OCI-M2 (cell line): ENCODE measurements at regions not wholly inside any gene's neighbourhood (a gene's known extent, or its start where the extent isn't known, plus 50 kb on each side); places are given as distances from the start of the nearest gene placed in this dataset.

Experiments
- DNase-seq: peaks from one replicate; lab custom pipeline; 2025; ENCODE audit not compliant: unreplicated experiment; lab: John Stamatoyannopoulos, UW

DNA sequence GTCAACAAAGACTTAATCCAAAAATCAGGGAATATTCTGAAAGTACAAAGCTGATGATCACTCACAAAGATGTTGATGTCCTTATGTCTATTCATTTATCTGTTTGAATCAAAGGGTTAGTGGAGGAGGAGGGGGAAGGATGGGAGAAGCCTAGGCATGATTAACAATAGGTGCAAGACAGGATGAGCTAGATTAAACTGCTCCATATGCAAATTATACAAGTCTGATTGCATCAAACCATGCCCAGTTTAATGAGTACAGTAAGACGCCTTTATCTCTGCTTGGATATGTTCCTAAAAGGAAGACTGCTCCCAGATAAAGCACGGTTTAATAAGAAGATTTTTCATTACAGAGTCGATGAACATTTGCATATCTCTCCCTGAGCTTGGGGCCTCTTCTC is 626.4 kb upstream of the NOX3 start:
- no peak for DNase-seq

DNA sequence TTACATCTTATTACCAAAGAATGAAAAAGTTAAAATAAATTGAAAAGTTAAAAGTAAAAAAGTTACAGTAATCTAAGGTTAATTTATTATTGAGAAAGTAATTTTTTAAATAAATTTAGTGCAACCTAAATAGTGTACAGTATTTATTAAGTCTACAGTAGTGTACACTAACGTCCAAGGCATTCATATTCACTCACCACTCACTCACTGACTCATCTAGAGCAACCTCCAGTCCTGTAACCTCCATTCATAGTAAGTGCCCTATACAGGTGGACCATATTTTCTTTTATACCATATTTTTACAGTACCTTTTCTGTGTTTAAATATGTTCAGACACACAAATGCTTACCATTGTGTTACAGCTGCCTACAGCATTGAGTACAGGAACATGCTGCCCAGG is 624.7 kb upstream of the NOX3 start:
- DNase-seq: no peak

DNA sequence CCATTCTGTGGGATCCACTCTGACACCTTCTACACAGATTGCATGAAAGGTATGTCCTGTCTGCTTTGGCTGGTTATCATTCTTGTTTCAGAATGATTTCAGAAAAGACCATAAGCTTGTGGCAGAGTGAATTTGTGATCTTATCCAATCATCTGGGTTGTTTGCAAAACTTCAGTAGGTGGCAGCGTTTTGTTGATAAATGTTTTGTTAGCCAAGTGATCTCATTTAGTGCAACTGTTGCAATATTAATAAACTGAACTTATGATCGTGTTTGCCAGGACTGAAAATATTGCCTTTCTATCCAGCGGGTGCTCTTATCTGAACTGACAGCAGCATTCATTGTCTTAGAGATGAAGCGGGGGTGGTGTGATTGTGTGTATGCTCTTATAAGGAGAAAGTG is 613.2 kb upstream of the NOX3 start:
- DNase-seq: no peak

DNA sequence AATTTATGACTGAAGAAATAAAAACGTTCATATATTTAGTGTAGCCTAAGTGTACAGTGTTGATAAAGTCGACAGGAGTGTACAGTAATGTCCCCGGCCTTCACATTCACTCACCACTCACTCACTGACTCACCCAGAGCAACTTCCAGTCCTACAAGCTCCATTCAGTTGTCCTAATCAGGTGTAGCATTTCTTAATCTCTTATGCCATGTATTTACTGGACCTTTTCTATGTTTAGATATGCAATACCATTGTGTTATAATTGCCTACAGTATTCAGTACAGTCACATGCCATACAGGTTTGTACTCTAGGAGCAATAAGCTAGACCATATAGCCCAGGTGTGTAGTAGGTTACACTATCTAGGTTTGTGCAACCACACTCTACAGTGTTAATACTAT is 610.2 kb upstream of the NOX3 start:
- no peak for DNase-seq

DNA sequence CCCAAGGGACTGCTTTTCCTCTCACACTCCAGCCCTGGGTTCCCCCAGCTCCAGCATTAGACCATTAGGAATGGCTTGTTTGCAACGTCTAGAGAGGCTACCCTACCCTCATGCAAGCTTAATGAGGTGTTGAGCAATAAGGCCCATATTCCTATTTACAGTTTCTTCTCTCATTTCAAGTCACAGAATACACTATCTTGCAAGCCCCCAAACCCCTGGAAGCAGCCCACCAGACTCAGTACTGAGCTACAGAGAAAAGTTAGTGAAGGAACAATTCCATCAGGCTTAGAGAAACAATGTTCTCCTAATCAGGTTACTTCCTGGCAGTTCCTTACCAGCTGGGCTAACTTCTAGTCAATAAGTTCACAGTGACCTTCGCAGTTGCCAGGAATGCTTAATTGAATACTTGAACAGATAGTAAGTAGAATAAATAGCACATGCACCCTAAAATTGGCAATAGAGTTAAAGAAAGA is 606.5 kb upstream of the NOX3 start:
- no peak for DNase-seq

DNA sequence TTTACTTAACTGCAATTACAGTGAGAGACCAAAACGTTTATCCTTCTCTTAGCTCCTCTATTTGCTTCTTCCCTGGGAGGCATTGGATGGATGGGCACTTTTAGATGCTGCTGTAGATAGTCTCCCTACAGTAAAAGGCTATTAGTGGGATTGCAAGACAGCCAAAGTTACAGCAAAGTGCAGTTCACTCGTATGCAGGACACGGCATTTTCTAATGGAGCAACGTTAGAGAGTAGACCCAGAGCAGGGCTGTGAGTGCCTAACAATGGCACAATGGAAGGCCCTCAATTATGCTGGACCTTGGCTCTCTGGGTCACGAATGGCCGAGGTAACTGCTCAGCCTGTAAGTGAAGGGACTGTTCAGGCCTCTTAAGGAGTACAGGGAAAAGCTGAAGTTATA is 605.8 kb upstream of the NOX3 start:
- no peak for DNase-seq

DNA sequence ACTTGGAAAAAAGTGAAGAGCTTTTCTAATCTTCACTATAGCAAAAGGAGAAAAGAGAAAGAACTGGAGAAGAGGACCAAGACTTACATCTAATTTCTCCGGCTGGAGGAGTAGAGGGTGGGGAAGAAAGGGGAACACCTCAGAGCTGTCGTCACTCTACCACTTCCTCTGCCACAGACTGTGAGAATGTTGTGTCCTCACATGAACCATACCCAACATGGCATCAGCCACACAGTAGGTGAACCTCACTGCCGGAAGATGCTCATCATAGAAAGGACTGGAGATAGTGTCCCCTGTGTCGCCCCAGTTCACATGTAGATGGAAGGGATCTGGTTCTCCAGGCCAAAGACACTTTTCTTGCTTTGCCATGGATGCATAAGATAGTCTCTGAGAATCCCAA is 604.4 kb upstream of the NOX3 start:
- DNase-seq: no peak

DNA sequence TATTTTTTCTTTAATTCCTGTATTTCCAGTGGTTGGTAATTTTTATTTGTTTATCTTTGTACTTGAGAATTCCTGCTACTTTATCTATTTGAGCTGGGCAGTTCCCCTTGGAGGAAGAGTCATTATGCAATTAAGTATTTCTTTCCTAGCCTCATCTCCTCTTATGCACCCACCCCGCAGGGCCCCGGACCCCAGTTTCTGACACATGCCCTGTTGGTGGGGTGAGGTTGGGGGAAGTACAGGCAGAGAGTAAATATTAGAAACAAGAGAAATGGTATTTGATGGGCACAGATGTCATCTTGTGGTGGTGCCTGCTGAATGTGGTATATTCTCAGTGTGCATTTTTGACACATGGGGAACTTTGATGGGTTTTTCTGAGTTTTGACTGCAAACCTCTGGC is 602.7 kb upstream of the NOX3 start:
- no peak for DNase-seq

DNA sequence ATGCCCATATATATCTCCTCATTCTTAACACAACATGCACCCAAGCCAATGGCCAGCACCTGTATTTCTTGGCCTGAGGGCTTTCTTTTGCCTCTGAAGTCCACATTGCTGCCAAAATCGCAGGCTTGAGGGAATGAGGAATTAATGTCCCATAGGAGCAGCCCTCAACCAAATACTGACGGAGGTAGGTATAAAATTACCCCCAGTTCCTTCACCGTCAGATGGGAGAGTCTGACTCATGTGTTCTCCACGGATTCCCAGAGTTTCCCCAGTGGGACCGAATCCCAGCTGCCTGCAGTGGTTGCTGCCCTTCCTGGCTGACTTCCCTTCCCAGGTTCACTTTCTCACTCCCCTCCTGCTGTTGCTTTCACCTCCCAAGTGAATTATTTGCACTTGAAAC is 602.2 kb upstream of the NOX3 start:
- DNase-seq: no peak

DNA sequence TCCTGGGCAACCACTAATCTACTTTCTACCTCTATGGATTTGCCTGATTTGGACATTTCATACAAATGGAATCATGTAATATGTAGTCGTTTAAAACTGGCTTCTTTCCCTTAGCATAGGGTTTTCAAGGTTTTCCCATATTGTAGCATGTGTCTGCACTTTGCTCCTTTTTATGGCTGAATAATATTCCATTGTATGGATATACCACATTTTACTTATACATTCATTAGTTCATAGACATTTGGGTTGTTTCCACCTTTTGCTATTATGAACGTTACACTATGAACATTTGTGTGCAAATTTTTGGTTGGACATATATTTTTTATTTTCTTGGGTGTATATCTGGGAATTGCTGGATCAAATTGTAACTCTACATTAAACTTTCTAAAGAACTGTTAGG is 600.4 kb upstream of the NOX3 start:
- DNase-seq: no peak

DNA sequence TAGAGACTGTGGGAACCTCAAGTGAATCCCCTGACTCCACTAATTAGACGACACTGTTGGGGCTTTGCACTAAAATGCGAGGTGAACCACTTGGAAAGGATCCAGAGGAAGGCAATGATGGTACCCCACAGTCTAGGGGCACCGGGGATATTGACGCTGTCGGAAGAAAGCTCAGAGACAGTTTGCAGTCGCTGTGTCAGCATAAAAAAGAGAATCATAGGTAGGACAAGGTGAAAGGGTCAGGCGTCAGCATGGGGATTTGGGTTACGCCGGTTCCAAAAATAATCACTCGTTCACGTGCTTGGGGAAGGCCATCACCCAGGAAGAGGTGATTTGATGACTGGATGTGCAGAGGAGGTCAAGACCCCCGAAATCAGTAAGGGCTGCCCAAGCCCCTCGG is 598.0 kb upstream of the NOX3 start:
- no peak for DNase-seq

DNA sequence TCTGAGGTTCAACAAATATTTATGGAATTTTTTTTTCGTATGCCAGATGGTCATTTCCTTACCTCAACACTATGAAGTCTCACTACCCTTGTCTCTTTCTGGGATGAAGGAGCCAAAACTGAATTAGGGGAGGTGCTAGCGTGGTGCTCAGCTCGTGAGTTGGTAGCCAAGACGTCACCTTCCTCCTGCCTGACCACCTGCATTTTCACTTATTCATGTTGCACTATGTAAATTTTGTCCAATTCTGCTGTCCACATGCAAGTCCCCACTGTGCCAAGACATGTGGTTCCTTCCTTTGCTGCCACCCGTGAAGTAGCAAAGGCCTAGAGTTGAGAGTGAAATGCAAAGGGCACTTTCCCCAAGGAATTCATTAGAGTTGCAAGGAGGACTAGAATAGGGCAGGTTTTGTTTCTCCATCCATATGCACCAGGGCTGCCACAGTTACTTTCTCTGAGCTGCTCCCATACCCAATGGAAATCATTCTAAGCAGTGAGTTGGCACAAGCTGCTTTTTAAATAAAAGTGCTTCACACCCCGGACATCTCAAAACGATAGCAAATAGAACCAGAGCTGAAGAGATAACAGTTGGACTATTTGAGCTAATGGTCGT is 591.3 kb upstream of the NOX3 start:
- DNase-seq: no peak

DNA sequence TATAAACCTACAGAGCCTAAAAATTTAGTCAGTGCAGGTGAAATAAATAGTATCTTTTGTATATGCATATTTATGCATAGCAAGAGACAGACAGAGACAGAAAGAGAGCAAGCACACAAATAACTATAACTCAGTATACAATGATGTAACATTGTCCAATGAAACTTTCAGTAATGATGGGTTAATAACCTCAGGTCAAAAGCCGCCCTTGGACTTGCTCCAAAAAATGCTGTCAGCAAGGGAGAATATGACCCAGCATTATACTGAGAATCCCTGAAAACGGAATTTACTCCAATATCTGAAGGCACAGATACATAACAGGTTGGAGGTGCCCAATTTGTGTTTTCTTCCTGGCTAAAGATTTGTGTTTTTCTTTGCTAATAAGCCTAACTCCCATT is 590.6 kb upstream of the NOX3 start:
- DNase-seq: no peak

DNA sequence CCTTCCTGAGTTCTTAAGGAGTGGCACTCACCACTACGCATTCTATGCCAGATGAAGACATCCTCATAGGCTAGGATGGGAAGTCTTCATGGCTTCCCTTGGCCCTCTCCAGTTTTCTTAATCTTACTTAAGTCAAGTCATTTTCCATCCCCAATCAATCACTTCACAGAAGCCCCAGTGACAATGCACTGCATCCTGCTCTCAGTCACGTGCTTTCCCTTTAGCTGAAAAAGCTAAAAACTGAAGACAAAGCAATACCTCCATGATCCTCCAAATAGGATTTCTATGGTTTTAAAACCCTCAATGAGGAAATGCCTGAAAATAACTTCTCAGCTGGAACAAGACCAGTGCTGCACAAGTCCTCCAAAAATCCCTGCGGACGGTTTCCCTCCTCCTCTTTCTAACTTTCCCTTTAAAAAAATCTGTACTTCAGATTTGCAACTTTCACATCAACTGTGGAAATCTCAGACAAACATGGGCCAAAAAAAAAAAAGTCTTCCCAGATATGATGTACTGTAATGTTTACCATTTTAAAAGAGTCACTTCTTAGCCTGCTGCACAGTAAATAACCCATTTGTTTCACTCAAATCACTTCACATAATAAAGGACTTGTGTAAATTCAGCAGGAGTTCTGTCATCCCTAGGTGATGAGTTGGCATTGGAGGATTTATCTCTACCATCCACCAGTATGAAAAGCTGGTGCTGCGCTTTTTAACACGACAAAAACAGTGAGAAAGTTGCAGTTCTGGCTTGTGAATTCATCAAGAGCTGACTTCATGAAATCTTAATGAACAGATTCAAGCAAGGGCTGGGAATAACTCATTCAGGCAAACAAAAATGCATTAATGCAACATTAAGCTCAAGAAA is 590.0 kb upstream of the NOX3 start:
- no peak for DNase-seq

DNA sequence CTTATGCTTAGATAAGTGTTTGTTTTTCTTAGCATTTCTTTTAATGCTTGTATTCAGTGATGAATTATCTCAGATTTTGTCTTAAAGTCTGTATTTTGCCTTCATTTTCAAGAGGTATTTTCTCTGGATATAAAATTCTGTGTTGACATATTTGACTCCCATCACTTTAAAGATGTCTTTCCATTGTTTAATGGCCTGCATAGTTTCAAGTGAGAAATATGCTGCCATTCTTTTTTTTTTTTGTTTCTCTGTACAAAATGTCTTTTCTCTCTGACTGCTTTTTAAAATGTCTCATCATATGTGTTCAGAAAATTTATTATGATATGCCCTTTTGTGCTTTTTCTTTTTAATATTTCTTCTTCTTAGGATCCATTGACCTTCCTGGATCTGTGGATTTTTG is 578.0 kb upstream of the NOX3 start:
- no peak for DNase-seq

DNA sequence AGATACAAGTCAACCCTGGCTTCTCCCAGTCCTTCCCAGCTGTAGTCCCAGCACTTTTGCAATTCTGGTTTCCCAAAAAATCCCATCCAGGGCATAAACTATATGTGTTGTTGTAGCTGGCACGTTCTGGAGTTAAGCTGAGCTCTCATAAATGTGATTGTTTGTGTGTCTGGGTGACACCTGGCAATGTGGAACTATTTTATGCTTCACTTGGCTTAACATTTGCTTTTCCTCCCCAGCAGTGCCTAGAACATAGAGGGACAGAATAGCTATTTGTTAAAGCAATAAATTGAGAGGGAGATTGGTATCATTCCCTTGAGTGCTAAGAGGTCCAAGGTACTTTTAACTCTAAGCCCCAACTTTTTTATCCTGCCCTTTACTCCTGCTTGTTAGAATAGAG is 575.9 kb upstream of the NOX3 start:
- DNase-seq: no peak

DNA sequence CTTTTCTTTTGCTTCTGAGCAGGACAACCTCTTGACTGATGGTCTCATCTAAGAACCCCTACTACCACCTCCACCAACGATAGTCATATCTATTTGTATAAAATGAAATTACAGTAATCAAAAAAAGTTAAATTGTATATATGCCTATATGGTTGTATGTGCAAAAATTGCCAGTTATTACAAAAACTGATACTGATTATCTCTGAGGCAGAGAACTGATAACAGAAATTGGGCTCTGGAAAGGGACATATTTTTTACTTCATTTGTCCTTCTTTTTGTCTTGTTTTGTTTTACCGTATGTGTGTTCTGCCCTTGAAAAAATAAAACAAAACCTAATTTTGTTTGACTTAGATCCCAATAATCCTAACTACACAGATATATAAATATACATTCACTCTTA is 574.4 kb upstream of the NOX3 start:
- DNase-seq: no peak

DNA sequence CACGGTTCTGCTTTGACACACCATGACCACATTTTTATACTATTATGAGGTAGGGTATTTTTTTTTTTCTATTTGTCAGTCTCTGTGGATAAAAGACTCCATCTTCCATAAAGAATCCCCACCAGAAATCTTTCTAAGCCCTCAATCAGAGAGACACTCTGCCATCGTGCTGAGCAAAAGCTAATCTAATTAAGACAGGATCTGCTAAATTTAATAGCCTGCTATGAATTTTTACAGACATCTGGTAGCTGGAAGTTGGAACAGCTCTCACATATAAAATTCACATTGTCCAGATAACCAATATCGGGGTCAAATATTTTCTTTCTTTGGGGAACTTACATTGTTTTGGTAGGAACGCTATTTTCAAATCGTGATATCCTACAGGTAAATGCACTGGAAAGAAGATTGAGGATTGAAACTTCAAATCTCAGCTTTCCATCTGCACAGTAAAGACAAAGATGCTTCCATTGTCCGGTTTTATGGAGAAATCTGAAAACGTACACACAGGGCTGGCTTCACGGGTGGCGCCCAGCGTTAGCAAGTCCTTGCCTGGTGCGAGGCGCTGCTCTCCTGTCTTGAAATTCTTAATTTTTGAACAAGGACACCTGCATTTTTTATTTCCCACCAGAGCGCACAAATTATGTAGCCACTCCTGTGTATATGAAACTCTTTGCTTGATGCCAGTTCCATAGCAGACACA is 573.8 kb upstream of the NOX3 start:
- no peak for DNase-seq

DNA sequence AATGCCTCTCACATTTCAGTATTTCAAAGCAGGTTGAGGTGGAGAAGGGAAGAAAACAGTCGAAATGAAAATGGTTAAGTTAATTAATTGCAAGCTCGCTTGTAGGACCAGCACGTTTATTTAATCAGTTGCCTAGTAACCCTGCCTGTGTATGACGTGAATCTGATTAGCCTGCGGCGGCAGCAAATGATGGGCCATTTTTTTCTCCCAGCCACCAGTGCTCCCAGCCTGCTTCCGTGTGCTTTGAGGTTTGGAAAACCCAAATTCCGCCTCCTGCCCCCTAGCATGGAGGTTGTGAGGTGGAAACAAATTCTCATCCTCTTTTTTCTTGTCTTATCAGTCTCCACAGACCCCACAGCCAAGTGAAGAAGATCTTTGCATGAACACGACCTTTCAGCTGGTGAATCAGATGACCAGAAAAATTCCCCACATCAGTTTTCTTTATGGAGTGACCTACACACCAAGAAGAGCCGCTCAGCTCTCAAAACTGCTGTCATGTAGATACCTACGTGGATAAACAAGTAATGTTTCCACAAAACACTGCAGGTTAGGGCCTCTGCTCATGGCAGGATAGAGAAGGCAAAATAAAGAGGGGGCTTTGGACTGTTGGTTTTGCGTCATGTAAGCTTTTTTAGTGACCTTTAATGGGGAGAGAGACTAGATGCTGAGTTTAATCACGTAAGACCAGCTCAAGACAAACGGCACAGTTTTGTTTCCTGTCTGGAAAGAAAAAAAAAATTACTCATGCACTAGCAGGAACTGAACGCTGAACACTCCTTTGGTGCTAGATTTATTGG is 572.9 kb upstream of the NOX3 start:
- no peak for DNase-seq

DNA sequence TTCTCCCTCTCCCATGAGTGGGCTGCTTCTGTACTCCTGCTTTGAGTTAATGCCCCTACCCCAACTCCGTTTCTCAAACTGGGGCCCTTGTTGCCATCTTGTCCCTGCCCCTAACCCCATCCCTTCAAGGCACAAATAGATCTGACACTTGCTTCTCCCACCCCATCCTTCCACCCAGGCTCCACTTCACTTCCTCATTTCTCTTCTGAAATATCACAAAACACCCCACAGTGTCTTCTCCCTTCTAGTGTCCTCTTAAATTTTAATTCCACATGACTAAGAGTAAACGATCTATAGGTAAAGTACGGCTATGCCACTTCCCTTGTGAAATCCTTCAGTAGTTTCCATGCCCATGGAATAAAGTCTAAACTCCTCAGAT is 571.6 kb upstream of the NOX3 start:
- no peak for DNase-seq

DNA sequence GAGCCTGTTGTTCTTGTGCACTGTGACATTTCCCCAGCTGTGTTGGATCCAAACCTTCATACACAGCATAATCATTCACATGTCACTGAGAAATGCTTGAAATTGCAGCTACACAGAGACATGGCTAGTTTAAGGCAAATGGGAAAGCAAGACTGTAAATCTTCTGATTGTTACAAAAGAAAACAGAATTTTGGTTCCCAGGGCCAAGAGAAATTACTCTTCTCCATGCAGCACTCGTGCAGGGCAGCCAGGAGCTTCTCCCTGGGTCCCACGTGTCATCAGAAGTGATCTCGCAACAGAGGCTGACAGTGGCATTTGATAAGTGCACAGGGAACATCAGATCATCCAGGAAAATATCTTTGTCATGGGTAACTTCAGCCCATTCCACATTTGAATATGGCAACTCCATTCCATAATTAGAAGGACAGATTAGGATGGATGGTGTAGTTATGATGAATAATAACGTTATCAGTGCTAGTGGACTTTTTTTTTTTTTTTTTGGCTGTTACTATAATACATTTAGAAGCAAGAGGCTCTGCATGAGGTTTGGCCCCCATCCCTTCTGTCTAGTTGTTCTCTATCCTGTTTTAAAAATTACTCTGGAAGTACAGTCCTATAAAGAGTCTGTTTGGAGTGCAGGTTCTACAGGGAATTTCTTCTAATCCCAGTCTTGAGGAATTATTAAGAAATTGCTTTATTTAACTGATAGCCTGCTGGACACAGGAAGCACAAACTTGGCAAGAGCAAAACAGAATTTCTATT is 571.0 kb upstream of the NOX3 start:
- no peak for DNase-seq
